AG04450 (cell line): ENCODE measurements at regions not wholly inside any gene's neighbourhood (a gene's known extent, or its start where the extent isn't known, plus 50 kb on each side); places are given as distances from the start of the nearest gene placed in this dataset.

Experiments used
- CTCF ChIA-PET: fragments of 300-600, 350-600 bp; formaldehyde crosslinking; extraction: SDS; loops from one replicate; lab custom pipeline; 2022; ENCODE audit warnings: antibody characterized with exemption, inconsistent platforms; lab: Charles Lee
- POLR2A ChIA-PET: fragments of 350-600 bp; formaldehyde crosslinking; extraction: SDS; loops from one replicate; lab custom pipeline; 2021; ENCODE audit warnings: antibody characterized with exemption, inconsistent platforms; lab: Yijun Ruan, JAX
- DNase-seq: peaks from one replicate; pipeline ENCODE4 v3.0.0-alpha.2; 2011; ENCODE audit warnings: low read depth, low spot score
- H3K27ac ChIP-seq: one replicate; pipeline ENCODE4 v1.5.1; 2012; ENCODE audit warnings: low read depth, low read length, control low read depth
- H3K27me3 ChIP-seq: one replicate; pipeline ENCODE4 v1.6.0; 2012; ENCODE audit warnings: low read length; ENCODE audit not compliant: control insufficient read depth, insufficient read depth
- H3K4me3 ChIP-seq: 2 replicates; pipeline ENCODE4 v1.5.1; 2011; ENCODE audit warnings: mild to moderate bottlenecking, low read depth, low read length, control low read depth
- H3K9me3 ChIP-seq: 2 replicates; pipeline ENCODE4 v1.5.1; 2012; ENCODE audit warnings: low read length; ENCODE audit not compliant: control insufficient read depth, insufficient read depth
- CTCF ChIP-seq: IDR thresholded peaks from 2 replicates; pipeline ENCODE4 v1.5.1; 2011; ENCODE audit warnings: low read depth, low read length, control low read depth, inconsistent platforms

DNA sequence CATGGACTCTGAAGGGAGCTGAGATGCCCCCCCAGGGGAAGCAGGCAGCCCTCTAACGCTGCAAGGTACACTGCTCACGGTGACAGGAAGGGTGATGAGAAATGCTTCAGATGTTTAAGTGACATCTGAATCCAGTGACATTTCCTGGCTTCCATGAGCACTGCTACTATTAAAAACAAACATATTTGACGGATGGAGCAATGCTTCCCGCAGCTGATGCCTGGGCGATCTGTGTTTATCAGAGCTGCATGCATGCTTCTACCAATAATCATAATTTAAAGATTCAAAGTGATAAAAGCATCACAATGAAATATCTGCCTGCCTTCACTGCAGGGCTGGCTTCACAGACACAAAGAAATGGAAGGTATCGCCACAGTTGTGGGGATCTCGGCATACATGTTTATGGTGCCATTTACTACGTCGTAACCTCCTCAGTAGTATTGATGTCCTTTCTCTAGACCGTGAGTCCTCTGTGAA lies 66.1 kb upstream of the AOAH start:
- POLR2A ChIA-PET = no interaction called here
- Histone ChIP-seq H3K27me3 (no peaks in the 10 kb centered on the region), H3K9me3 (no peaks in the 10 kb centered on the region), H3K27ac (no peak overlapping the region), H3K4me3 (no peak overlapping the region)
- DNase-seq = no peak
- CTCF ChIA-PET = no interaction called here
- no peak for TF ChIP-seq CTCF

GRCh38 chr7:36788825-36789470 lies 64.7 kb upstream of the AOAH start:
- TF ChIP-seq CTCF = no peak
- POLR2A ChIA-PET = no interaction called here
- no peak for DNase-seq
- no peaks in the 10 kb centered on the region for H3K27me3 ChIP-seq
- H3K4me3 ChIP-seq = no peak overlapping the region
- H3K27ac ChIP-seq = no peak overlapping the region
- no peaks in the 10 kb centered on the region for H3K9me3 ChIP-seq
- CTCF ChIA-PET = no interaction called here

DNA sequence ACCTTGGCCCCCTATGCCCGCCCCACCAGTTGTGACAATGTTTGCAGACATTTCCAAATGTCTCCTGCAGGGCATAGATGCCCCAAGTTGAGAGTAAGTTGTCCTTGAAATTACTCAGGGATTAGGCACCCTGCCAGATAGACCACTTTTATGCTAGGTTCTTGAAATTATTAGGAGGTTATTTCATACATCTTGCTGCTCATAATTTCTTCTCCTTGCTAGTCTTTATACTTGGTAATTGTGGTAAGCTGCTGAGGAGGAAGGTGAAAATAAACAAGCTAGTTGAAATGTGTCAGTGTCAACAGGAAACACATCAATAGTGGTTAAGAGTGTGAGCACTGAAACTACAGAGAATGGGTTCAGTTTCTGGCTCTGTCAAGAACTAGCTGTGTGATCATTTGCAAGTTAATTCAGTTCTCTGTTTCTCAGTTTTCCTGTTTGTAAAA lies 63.7 kb upstream of the AOAH start:
- CTCF ChIA-PET = no interaction called here
- H3K27me3 ChIP-seq = no peaks in the 10 kb centered on the region
- POLR2A ChIA-PET = no interaction called here
- H3K4me3 ChIP-seq = no peak overlapping the region
- DNase-seq = no peak
- no peak overlapping the region for H3K27ac ChIP-seq
- no peaks in the 10 kb centered on the region for H3K9me3 ChIP-seq
- TF ChIP-seq CTCF = no peak

DNA sequence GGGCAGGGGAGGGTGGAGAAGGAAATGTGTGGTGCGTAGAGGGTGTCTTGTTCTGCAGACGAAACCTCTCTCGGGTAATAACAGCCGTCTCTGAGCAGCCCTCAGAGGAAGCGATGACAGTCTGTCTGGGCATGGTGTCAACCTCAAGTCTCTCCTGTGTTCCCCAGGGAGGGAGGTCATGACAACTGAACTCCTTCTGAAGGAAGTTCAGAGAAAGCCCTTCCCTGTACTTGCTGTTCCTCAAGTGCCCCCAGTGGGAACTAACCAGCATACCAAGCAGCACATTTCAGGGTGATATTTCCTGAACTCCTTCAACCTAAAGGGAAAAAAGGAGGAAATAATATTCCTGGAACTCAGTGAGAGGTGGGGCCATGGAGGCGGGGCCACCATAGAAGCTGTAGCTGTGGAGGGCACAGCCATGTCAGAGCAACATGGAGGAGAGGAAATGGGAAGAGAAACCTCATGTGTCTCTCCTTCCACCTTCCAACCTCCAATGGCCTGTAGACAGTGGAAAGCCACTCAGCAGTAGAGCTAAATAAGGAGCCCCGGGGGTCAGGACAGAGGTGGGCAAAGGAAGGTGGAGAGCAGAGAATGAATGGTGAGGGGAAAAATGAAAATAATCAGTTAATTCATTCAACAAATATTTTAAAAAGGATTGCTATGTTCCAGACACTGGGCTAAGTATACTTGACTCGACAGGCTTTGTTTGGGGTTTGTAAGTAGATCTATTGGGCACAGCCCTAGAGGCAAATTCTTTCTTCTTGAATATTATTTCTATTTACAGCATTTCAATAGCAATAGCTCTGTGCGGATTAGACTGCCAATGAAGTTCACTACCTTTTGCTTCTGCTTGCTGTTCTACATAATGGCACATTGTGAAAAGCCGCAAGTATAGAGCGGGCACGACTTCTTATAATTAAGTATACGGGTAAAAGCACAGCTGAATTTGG lies 61.0 kb upstream of the AOAH start:
- no peak for DNase-seq
- H3K9me3 ChIP-seq = no peaks in the 10 kb centered on the region
- TF ChIP-seq CTCF = no peak
- no peak overlapping the region for H3K27ac ChIP-seq
- H3K4me3 ChIP-seq = no peak overlapping the region
- no peaks in the 10 kb centered on the region for H3K27me3 ChIP-seq
- CTCF ChIA-PET = no interaction called here
- POLR2A ChIA-PET = no interaction called here
